Activated T-cell treated with anti-CD3 and anti-CD28 coated beads, Interleukin-2, amount 50 U/mL, for 4 hours (primary cell): ENCODE measurements at regions not wholly inside any gene's neighbourhood (a gene's known extent, or its start where the extent isn't known, plus 50 kb on each side); places are given as distances from the start of the nearest gene placed in this dataset.

ENCODE experiments used
- ATAC-seq, 2 donors: fragments of 200-7000 bp; cut with Tn5 transposase; one replicate each; pipeline ENCODE4 v1.10.0; 2021
- DNase-seq: peaks from one replicate; pipeline ENCODE4 v3.0.0-alpha.2; 2020
- H3K27me3 Mint-ChIP-seq: one replicate; pipeline ENCODE4 v1.8.0; 2021; ENCODE audit warnings: low read depth, mixed read lengths
- H3K36me3 Mint-ChIP-seq: one replicate; pipeline ENCODE4 v1.8.0; 2022; ENCODE audit warnings: mixed read lengths; ENCODE audit not compliant: insufficient read depth
- H3K4me1 Mint-ChIP-seq: one replicate; pipeline ENCODE4 v1.8.0; 2021; ENCODE audit warnings: low read depth, mixed read lengths
- H3K4me3 Mint-ChIP-seq: one replicate; pipeline ENCODE4 v1.8.0; 2021; ENCODE audit warnings: mild to moderate bottlenecking, moderate library complexity, mixed read lengths
- H3K9me3 Mint-ChIP-seq: one replicate; pipeline ENCODE4 v1.8.0; 2021; ENCODE audit warnings: mixed read lengths

DNA sequence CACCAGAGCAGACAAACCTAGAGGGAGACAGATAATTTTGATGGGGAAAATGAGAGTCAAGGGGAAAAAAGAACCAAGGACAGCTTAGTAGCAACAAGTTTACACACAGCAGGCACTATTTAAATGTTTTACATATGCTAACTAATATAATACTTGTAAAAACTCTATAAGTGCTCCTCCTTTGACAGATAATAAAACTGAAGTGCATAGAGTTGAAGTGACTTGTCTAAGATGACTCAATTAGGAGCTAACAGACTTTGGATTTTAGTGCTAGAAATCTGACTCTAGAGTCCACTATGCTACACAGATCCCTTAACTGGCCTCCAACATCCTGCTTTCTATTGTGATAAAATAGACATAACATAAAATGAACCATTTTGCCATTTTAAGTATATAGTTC lies 506.9 kb downstream of the SATB2 start:
- no peaks in the 10 kb centered on the region for H3K4me1 Mint-ChIP-seq
- H3K4me3 Mint-ChIP-seq, result no peak overlapping the region
- H3K9me3 Mint-ChIP-seq, result peaks cover 2% of the 10 kb centered on the region
- ATAC-seq (no peak), DNase-seq (no peak)
- no peaks in the 10 kb centered on the region for H3K27me3 Mint-ChIP-seq
- no peaks in the 10 kb centered on the region for H3K36me3 Mint-ChIP-seq

DNA sequence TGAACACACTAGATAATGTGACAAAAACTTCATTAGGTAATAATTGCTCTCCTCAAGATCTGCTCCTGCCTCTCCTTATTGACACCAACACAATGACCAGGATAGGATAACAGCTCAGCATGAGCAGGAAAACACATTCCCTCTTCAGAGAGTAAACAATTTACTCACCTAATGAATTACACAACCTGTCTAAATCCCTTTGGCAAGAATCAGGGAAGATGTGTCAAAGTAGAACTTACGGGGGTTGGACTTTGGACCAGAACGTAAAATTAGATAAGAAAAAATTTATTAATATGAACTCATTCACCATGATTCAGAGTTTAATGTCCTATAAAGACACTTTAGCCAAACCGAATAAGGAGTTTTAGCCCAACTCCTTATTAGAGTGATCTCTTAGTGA lies 512.2 kb downstream of the SATB2 start:
- H3K9me3 Mint-ChIP-seq, result peaks cover 2% of the 10 kb centered on the region

DNA sequence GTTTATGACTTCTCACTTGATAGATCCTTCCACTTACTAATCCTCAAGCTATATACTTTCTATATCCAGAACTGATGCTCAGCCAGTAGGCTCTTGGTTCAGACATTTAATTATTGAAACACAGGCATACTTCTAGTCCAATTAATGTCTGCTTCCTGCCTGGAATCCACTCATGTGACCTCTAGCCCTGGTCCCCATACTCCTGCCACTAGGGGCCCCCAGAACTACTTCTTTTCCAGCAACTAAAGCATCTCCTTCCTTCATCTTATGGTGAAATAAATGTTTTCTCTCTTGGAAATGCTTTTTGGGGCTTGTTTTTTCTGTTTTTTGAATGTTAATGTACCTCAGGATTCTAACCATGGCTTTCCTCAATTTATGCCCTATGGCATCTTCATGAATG lies 527.6 kb downstream of the SATB2 start:
- ATAC-seq, result no peak
- H3K36me3 Mint-ChIP-seq, result no peaks in the 10 kb centered on the region
- no peak overlapping the region for H3K4me3 Mint-ChIP-seq
- H3K9me3 Mint-ChIP-seq, result peaks cover 11% of the 10 kb centered on the region
- no peaks in the 10 kb centered on the region for H3K27me3 Mint-ChIP-seq
- no peaks in the 10 kb centered on the region for H3K4me1 Mint-ChIP-seq
- DNase-seq, result no peak

More for the DNA sequence above, 512.2 kb downstream of the SATB2 start:
- ATAC-seq, result no peak
- no peaks in the 10 kb centered on the region for H3K36me3 Mint-ChIP-seq
- no peaks in the 10 kb centered on the region for H3K27me3 Mint-ChIP-seq
- H3K4me3 Mint-ChIP-seq, result no peak overlapping the region
- H3K4me1 Mint-ChIP-seq, result no peaks in the 10 kb centered on the region
- DNase-seq, result no peak

DNA sequence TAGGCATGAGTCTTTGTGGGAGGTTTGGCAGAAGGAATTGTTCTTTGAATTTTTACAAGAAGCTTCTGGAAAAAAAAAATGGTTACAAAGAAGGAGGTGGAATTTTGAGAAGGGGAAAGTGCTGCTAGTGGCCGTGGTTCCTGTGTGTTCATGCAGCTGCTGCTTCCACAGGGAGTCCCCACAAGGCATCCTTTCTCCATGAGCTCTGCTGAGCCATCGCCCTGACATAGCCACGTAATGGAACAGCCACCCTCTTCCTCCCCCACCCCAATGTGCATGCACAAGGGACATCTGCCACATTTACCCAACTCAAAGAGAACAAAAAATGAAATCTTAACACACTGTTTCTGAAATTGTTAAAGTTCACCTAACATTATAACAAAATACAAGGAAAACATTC lies 529.7 kb downstream of the SATB2 start:
- Mint-ChIP-seq H3K9me3 (peaks cover 8% of the 10 kb centered on the region), H3K27me3 (no peaks in the 10 kb centered on the region), H3K36me3 (no peaks in the 10 kb centered on the region), H3K4me3 (no peak overlapping the region), H3K4me1 (no peaks in the 10 kb centered on the region)
- DNase-seq, result no peak
- no peak for ATAC-seq

DNA sequence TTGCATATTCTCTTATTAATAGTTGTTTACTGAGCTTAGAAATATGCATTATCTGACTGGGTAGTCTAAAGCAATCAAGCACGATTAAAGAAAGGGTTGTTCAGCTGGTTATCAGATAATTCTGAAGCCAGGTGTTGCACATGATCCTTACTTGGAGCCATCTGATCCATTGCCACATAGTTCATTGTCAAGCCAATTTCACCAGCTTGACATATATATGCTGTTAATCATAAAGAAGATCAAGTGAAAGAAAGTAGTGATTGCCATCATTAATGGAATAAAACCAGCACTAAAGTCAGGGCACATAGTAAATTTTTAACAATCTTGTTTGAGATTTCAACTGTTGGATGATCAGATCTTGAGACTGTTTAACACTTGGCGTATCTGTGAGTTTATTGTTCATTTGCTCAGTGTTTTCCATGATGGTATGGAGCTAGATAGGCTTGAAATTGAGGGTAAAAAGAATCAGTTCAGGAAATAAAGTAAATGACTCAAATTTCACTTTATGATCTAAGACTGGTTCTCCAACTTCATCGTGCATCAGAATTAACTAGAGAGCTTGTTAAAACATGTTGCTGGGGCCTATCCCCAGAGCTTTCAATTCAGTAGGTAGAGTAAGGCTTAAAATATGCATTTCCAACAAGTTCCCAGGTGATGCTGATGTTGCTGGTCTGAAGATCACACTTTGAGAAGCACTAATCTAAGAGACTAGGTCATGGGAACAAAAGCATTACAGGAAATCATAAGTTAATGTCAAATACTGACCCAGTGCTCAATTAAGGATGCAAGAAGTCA lies 539.6 kb downstream of the SATB2 start:
- no peak for DNase-seq
- no peaks in the 10 kb centered on the region for H3K27me3 Mint-ChIP-seq
- no peak for ATAC-seq
- no peaks in the 10 kb centered on the region for H3K4me1 Mint-ChIP-seq
- no peak overlapping the region for H3K4me3 Mint-ChIP-seq
- H3K36me3 Mint-ChIP-seq, result no peaks in the 10 kb centered on the region
- peaks cover 4% of the 10 kb centered on the region for H3K9me3 Mint-ChIP-seq

DNA sequence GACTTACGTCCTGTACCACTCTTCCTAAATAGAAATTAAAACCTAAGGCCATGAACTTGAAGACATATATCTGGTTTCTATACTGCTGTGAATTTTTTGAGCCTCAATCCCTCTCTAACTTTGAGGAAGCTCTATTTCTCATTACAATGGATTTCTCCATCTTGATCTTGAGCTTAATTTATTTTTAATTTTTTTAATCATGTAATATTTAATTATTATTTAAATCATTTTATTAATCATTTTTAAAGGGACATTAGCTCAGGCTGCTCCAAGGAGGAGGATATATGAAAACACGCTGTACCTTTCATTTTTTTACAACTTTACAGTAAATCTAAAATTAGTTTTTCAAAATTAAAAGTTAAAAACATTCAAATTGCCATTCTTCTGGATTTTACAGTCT lies 540.5 kb downstream of the SATB2 start:
- H3K4me1 Mint-ChIP-seq, result no peaks in the 10 kb centered on the region
- H3K9me3 Mint-ChIP-seq, result peaks cover 4% of the 10 kb centered on the region
- H3K27me3 Mint-ChIP-seq, result no peaks in the 10 kb centered on the region
- no peaks in the 10 kb centered on the region for H3K36me3 Mint-ChIP-seq
- DNase-seq, result no peak
- no peak overlapping the region for H3K4me3 Mint-ChIP-seq
- ATAC-seq, result no peak

DNA sequence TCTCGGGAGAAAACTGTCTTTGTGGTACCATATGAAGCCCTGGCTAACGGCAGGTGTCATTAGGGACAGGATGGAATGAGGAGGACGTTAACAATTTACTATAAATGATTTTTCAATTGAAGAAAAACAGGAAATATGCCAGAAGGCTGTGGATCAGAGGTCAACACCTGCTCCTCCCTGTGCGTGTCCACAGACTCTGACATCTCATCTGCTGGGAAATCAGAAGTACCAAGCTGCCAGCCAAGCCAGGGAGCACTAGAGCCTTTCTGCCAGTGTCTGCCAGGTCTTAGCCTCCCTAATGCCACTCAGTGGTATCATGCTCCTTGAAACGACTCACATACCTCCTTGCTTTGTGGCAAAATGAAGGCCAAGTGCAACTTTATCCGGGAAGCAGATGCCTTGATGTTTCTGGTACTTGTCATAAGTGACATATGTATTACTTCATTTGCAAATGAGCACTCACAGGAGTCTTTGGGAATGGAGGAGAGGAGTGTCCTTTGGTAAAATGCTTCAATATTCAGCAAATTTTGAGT lies 541.1 kb downstream of the SATB2 start:
- Mint-ChIP-seq H3K4me3 (no peak overlapping the region), H3K4me1 (no peaks in the 10 kb centered on the region), H3K9me3 (peaks cover 4% of the 10 kb centered on the region), H3K36me3 (no peaks in the 10 kb centered on the region), H3K27me3 (no peaks in the 10 kb centered on the region)
- DNase-seq (no peak), ATAC-seq (no peak)

DNA sequence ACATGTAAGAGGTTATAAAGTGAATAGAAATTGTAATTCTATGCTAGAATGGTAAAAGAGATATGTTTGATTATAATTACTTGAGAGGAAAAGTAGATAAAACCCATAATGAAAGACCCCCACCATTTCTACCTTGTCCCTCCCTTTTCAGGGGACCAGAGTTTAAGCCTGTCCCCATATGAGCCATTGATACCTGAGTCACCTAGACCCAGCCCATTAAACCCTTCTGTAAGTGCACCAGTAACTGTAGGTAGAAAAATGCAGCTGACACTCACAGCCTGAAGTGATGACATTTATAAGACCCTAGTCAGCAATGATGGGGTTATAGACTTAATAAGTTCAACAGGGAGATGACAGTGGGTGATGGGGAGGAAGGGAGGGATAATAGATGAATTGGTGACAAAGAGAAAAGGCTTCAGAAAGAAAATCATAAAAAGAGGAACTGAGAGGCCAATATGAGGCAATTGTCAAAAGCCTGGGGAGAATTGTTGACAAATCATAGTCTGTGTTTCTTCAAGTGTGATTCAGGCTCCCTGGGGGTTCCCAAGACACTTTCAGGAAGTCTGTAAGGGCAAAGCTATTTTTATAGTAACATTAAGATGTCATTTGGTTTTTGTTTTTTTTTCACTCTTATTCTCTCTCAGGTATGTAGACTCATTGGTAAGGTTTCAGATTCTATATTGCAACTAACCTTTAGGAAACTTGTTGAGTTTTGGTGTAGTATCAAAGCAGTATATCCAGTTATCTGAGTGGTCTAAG lies 544.2 kb downstream of the SATB2 start:
- no peak for ATAC-seq
- no peak for DNase-seq
- Mint-ChIP-seq H3K4me3 (no peak overlapping the region), H3K4me1 (no peaks in the 10 kb centered on the region), H3K9me3 (peaks cover 4% of the 10 kb centered on the region), H3K36me3 (no peaks in the 10 kb centered on the region), H3K27me3 (no peaks in the 10 kb centered on the region)

DNA sequence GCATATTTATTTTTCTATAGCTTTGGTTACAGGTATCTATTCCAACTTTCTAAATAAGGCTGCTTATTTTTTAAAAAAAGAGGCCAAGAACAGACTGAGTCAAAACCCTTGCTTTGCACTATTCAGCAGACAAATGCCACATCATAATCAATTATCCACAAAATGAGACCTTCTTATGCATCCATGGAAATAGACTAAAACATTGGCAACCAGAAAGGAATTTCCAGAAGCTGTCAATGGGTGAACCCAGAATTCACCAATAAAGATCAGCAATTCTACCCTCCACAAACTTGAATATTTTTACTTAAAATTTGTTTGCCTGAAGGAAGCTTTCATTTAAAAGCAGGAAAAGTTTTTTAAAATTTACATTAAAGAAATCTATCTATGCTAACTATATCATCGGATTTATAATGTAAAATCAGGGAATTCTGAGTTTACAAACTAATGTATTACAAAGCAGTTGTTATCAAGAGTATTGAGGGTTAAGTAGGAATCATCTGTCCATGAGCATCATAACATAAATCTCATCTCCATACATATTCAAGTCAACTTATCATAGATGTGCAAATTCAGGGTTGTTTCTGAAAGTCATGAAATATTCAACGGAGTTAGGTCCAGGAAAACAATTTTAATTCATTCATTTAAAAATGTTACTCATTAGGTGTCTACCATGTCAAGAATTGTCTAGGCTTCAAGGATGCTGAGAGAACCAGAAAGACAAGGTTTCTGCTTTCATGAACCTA lies 548.0 kb downstream of the SATB2 start:
- Mint-ChIP-seq H3K36me3 (no peaks in the 10 kb centered on the region), H3K27me3 (no peaks in the 10 kb centered on the region), H3K9me3 (no peaks in the 10 kb centered on the region), H3K4me1 (no peaks in the 10 kb centered on the region), H3K4me3 (no peak overlapping the region)
- DNase-seq (no peak), ATAC-seq (no peak)

DNA sequence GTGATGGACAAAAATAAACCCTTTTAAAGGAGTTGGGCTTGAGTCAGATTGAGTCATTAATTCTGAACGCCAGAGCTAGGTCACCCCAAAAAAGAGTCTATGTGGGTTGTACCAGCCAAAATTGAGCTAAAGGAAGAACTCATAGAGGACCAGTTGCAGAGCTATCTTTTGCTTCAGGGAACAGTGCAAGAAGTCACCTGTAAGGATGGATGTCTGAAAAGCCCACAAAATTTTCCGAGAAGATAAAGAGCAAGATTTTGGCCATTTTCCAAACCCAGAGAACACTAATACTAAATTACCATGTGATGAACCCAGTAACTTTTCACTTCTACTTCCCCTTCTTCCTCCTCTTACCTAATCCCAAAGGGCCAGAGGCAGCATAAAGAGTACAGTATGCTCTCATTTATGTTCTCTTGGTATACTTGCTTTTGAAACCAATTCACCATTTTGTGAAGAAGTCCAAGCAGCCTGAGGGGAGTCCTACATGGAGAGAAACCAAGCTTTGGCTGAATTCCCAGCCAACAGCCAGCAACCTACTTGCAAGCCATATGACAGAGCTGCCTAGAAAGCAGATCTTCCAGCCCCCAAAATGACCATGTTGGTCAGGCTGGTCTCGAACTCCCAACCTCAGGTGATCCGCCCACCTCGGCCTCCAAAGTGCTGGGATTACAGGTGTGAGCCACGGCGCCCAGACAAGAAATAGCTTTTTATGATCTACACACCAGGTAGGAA lies 551.7 kb downstream of the SATB2 start:
- no peaks in the 10 kb centered on the region for H3K4me1 Mint-ChIP-seq
- no peaks in the 10 kb centered on the region for H3K9me3 Mint-ChIP-seq
- H3K27me3 Mint-ChIP-seq, result no peaks in the 10 kb centered on the region
- DNase-seq, result no peak
- no peak for ATAC-seq
- no peaks in the 10 kb centered on the region for H3K36me3 Mint-ChIP-seq
- no peak overlapping the region for H3K4me3 Mint-ChIP-seq

DNA sequence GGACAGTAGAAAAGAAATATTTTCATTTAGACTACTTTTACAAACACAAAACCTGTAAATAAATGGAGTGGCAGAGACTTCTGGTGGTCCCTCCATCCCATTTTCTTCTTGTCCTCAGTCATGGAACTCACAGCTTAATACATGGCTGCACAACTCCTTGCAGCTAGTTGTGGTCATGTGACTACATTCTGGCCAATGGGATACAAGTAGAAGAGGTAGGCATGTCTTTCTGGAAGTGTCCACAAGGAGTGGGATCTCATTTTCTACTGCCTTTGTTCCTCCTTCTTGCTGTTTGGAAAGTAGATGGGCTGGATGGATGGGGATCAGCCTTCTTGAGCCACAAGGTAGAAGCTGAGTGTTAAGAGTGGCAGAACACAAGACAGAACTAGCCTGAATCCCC lies 555.8 kb downstream of the SATB2 start:
- H3K4me1 Mint-ChIP-seq, result no peaks in the 10 kb centered on the region
- no peak for ATAC-seq
- H3K36me3 Mint-ChIP-seq, result no peaks in the 10 kb centered on the region
- DNase-seq, result no peak
- no peak overlapping the region for H3K4me3 Mint-ChIP-seq
- no peaks in the 10 kb centered on the region for H3K27me3 Mint-ChIP-seq
- peaks cover 5% of the 10 kb centered on the region for H3K9me3 Mint-ChIP-seq

DNA sequence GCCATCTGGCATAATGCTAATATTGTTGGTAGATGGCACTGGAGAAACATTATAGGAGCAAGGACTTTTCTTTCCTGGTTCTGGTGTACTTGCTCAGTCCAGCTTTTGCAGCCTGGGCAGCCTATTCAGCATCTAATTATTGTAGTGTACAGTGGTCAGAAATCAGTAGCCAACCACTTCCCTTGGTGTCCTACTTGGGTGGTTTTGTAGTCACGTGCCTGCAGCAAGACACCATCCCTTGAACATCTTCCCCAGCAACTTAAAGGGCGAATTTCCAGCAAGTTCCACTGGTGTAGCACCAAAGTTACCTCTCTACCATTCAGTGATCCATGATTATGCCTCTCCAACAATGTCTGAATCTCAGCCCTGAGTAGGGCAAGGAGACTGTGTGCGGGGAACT lies 557.6 kb downstream of the SATB2 start:
- no peak for DNase-seq
- H3K9me3 Mint-ChIP-seq, result peaks cover 5% of the 10 kb centered on the region
- H3K4me1 Mint-ChIP-seq, result no peaks in the 10 kb centered on the region
- H3K27me3 Mint-ChIP-seq, result no peaks in the 10 kb centered on the region
- no peak overlapping the region for H3K4me3 Mint-ChIP-seq
- no peak for ATAC-seq
- H3K36me3 Mint-ChIP-seq, result no peaks in the 10 kb centered on the region

DNA sequence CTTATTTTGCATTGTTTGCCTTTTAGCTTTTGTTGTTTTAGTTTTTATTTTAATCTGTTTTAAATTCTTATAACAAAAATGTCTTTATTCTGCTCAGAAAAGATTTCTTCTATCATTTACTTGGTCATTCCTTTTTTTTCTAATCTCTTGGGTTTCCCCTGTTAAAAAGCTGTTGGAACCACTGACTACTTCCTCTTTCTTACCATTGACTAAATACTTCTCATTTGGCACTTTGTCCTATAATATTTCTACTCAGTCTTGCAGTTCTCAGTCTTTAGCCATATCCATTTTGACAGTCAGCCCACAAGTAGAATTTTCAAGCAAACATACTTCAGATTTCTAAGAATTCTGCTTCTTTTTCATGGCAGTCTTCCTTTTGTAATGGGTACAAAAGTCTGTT lies 567.2 kb downstream of the SATB2 start:
- Mint-ChIP-seq H3K36me3 (no peaks in the 10 kb centered on the region), H3K27me3 (no peaks in the 10 kb centered on the region), H3K9me3 (peaks cover 5% of the 10 kb centered on the region), H3K4me3 (no peak overlapping the region), H3K4me1 (no peaks in the 10 kb centered on the region)
- ATAC-seq (no peak), DNase-seq (no peak)

DNA sequence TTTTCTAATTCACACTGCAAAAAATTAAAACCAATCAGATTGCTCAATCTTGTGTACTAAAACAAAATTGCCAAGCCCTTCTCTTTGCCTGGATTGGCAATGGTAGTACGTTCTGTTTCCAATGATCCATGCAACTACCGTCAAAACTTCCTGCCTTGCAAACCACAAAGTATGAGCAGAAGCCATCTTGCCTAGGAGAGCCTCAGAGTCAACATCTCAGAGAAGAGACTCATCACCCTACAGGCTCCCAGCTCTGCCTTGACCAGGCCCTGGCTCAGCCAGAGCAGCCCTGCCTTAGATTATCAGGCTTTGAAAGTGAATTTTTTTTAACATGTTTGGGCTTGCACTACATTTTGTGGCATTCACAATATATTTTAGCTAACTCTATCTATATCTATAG lies 574.1 kb downstream of the SATB2 start:
- H3K9me3 Mint-ChIP-seq, result no peaks in the 10 kb centered on the region
- no peak overlapping the region for H3K4me3 Mint-ChIP-seq
- ATAC-seq (no peak), DNase-seq (no peak)
- H3K4me1 Mint-ChIP-seq, result no peaks in the 10 kb centered on the region
- H3K27me3 Mint-ChIP-seq, result no peaks in the 10 kb centered on the region
- H3K36me3 Mint-ChIP-seq, result no peaks in the 10 kb centered on the region
